ENCODE measurements at regions not wholly inside any gene's neighbourhood (a gene's known extent, or its start where the extent isn't known, plus 50 kb on each side); places are given as distances from the start of the nearest gene placed in this dataset.
A peak's percentile ranks its signal among the peaks of the same experiment; 100 is the strongest.

- no peak for ATAC-seq
- intact Hi-C loops (cut with DNase I): no loop called here
- DNase-seq (ENCODE audit: missing footprints): no peak
Observed at GRCh38 chr18:43543236-43543635, 265.9 kb upstream of the SYT4 start.

DNA sequence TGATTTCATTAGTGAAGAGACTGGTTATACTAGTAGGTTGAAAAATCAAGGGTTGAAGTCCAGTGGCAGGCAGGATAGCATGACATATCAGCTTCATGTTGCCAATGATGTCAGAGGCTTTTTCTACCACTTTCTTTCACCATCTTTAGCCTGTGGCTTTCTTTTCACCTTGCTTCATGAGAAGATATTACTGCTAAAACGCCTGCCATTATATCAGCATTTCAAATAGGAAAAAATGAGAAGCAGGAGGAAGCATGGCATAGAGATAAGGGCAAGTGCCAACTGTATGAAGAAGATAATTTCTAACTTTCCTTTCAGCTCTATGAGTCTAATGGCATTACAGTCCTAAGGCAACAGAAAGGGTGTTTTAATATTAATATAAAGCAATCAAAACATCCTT lies 270.2 kb upstream of the SYT4 start:
- DNase-seq (ENCODE audit: missing footprints) (no peak), ATAC-seq (no peak)
- intact Hi-C loops (cut with DNase I): no loop called here

GRCh38 chr18:43559507-43559906 lies 282.2 kb upstream of the SYT4 start:
- intact Hi-C loops (cut with DNase I): no loop called here
- DNase-seq (ENCODE audit: missing footprints): no peak
- no peak for ATAC-seq

DNA sequence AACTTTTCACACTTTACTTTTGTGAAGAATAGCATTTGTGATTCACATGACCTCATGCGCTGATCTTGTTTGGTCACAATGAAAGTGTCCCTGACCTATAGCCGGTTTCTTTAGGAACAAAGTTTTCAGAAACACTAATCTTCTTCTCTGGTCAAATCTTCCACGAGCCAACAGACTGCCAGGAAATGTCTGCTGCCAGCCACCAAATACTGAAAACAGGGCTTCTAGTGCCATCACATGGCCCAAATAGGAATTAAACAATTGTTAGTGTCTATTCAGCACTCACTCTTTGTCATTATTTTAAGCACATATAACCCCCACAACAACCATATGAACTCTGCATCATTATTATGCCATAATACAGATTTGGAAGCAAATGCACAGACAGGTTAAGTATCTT lies 286.5 kb upstream of the SYT4 start:
- ATAC-seq (no peak), DNase-seq (ENCODE audit: missing footprints) (no peak)
- intact Hi-C loops (cut with DNase I): no loop called here

GRCh38 chr18:43570593-43570992 lies 293.3 kb upstream of the SYT4 start:
- intact Hi-C loops (cut with DNase I): no loop called here
- DNase-seq (ENCODE audit: missing footprints) (no peak), ATAC-seq (no peak)

DNA sequence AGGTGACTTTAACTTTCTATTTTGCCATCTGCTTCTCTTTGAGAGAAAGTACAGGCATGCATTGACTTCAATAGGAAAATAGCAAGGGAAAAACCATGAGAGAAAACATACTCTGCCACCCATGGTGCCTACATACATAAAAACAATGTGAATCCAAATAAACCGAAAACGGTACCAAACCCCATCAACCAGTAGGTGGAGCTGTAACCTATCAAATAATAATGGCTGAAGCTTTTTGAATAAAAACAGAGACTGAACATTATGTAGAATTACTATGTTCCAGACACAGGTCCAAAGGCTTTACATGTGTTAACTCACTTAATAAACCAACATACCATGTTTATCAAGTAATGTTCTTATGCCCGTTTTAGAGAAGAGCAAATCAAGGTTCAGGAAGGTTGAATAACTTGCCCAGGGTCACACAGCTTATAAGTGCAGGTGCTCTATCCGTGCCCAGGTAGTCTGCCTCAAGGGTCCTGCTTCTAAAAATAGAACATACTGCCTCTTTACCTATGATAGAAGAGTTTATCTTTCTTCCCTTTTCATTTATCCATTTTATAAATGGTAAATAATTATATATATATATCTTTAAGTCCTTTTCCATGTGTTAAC lies 293.9 kb upstream of the SYT4 start:
- intact Hi-C loops (cut with DNase I): no loop called here
- ATAC-seq (no peak), DNase-seq (ENCODE audit: missing footprints) (no peak)

- ATAC-seq: no peak
- intact Hi-C loops (cut with DNase I): loop anchor here (1.0 kb wide), 1 partner anchor 16 kb away; no protein-coding TSS in a partner anchor
- no peak for DNase-seq (ENCODE audit: missing footprints)
Observed at GRCh38 chr18:43572163-43572562, 294.9 kb upstream of the SYT4 start.

DNA sequence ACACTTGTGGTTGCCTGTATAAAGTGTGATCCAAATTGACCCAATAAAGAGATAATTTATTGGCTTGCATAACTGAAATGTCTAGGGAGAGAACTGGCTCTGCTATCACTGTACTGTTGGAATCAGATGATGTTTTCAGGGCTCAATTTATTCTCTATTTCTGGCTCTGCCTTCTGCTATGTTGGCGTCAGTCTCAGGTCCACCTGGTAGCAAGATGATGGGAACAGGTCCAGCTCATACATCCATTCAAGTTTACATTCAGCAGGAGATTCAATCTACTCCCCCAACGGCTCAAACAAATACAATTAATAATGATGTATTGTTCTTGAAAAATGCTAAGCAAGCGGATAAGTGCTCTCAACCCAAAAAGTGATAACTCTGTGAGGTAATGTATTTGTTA lies 297.7 kb upstream of the SYT4 start:
- DNase-seq (ENCODE audit: missing footprints) (no peak), ATAC-seq (no peak)
- intact Hi-C loops (cut with DNase I): no loop called here

DNA sequence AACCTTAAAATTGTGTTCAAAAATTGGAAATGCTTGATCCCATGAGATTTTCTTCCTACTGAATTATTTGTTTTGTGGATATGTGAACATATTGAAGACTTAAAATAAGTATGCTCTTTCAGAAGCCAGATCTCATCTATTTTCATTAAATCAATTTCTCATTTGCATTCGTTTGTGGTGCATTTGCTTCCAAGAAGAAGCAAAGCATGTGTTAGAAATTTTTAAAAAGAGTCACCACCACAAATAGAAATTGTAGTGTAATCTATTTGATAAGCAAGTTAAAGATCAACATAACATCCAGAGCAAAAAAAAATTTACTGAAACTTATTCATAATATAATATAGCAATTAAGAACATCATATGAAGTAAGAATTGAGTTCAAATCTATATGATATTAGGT lies 300.9 kb upstream of the SYT4 start:
- DNase-seq (ENCODE audit: missing footprints) (no peak), ATAC-seq (no peak)
- intact Hi-C loops (cut with DNase I): no loop called here

DNA sequence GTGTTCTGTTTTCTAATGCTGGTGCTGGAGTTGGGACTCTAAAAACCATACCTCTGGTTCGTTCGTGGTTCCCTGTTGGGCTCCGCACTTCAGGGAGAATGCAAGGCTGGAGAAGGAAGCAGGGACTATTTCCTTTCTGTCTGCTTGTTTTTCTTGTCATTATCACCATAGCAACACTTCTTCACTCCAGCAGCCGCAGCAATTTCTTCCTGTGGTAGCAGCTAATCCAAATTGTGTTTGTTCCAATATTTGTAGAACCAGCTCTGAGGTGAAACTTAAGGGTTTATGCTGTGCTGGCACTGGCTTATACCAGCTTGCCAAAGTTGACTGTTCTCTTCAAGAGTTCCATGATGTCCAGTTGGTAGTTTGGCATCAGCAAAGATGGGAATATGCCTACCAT lies 301.4 kb upstream of the SYT4 start:
- no peak for DNase-seq (ENCODE audit: missing footprints)
- intact Hi-C loops (cut with DNase I): no loop called here
- ATAC-seq: no peak

GRCh38 chr18:43581936-43582519 lies 304.7 kb upstream of the SYT4 start:
- no peak for ATAC-seq
- DNase-seq (ENCODE audit: missing footprints): no peak
- intact Hi-C loops (cut with DNase I): no loop called here

DNA sequence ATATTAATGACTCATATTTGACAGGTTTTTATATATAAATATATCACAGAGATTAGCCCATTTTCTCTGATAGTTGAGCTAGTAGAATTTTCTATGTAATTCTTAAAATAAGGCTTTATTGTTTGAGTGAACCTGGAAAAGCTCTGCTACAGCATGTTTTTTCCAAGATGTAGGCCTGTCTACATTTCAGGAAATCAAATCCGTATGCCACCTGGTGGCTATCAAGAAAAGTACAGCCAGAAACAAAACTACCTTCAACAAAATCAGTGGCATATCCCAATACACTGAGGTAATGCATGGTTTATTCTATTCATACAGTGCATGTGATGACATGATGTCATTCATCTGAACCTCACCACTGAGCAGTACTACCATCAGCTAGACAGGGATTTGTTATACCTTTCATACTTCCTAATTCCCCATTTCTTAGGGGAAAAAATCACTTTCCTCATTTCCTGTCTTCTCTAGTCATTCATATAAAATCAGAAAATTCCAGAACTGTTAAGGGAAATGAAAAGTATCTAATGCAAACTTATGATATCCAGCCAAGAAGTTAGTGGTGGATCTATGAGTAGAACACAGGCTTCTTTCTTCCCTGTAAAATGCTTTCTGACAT lies 310.4 kb upstream of the SYT4 start:
- ATAC-seq: peak; percentile 60
- DNase-seq (ENCODE audit: missing footprints): no peak
- intact Hi-C loops (cut with DNase I): loop anchor here (1.0 kb wide), 1 partner anchor 15 kb away; no protein-coding TSS in a partner anchor

DNA sequence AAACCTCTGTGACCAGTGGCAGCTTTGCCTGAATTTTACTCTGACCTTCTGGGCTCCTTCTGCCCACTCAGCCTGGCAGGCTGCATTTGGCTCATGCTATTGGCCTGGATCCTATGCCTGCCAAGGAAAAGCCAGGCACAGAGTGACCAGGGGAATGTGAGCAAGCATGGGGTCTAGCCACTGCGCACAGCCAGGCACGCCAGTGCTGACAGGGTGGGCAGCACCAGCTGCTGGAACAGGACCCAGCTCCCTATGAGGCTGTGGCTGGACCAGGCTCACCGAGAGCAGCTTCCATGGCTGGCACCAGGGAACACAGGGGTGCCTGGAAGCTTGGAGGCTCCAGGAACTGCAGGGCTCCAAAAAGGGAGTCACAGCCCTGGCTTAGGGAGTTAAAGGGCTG lies 311.5 kb upstream of the SYT4 start:
- DNase-seq (ENCODE audit: missing footprints) (peak; percentile 49), ATAC-seq (peak; percentile 46)
- intact Hi-C loops (cut with DNase I): loop anchor here (1.0 kb wide), 1 partner anchor 17 kb away; no protein-coding TSS in a partner anchor

DNA sequence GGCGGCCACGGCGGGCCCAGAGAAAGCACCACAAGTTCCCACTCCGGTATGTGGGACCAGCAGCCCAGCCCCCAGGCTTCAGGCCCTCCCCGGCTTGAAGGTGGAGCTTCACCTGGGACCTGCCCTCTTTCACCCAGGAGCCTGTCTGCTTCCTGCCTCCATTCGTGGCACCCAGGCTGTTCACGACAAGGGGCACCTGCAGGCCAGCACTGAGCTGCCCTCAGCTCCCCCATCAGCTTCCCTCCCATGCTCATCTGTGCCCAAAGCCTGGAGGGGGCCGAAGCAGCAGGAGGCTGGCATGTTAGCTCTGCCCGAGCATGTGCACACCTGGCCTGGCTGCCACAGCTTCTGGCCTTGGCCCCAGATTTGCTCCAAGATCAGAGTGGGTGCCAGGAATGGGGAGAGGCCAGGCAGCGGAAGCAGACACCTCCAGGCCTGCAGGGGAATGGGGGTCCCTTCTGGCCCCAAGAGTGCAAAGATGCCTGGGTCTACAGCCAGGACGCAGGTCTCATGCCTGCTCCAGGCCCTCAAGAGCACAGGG lies 312.4 kb upstream of the SYT4 start:
- ATAC-seq: no peak
- DNase-seq (ENCODE audit: missing footprints): peak; percentile 59
- intact Hi-C loops (cut with DNase I): no loop called here

DNA sequence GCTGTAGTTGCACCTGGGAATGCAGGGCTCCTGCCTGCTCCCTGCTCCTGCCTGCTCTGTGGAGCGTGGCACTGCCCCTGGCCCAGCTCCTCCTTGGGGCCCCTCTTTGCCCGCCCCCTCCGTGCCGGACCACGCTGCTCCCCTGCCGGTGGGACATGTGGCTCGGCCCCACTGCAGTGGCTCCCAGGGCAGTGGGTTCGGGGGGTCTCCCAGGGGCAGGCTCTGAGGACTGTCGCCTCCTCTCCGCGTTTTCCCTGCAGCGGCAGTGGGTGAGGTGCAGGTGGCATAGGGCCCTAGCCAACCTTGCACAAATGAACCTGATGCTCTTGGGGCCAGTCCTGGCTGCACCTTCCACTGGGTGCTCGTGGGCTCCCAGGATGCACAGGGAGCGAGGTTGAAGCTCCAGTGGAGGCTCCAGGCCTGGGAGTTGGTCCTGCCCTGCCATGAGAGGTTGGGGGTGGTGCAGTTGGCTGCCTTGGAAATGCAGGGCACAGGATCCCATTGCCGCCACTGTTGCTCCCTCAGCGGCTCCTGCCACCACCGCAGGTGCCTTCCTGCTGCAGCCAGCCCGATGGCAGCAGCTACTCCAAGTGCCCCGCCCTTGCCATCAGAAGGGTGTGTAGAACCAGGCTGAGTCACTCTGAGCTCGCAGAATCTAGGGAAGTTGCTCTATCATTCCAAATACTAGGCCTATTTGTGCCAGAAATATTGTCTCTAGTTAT lies 313.1 kb upstream of the SYT4 start:
- DNase-seq (ENCODE audit: missing footprints): peak; percentile 45
- ATAC-seq: no peak
- intact Hi-C loops (cut with DNase I): no loop called here

DNA sequence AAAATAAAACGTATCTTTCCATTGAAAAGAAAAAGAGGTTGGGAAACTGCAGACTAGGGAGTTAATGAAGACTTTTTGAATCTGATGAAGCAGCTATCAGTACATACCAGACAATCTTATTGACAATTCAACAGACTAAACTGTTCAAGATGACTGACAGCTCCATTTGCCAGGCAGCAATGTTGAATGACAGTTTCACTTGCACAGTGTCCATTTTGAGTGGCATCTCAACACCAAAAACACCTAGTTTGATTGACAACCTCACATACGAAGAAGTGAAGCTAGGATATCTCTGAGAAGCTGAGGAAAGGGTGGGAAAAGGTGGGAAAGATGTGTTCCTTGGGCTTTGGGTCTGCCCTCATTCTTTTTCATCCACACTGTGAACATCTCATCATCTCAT lies 315.0 kb upstream of the SYT4 start:
- intact Hi-C loops (cut with DNase I): no loop called here
- DNase-seq (ENCODE audit: missing footprints): no peak

DNA sequence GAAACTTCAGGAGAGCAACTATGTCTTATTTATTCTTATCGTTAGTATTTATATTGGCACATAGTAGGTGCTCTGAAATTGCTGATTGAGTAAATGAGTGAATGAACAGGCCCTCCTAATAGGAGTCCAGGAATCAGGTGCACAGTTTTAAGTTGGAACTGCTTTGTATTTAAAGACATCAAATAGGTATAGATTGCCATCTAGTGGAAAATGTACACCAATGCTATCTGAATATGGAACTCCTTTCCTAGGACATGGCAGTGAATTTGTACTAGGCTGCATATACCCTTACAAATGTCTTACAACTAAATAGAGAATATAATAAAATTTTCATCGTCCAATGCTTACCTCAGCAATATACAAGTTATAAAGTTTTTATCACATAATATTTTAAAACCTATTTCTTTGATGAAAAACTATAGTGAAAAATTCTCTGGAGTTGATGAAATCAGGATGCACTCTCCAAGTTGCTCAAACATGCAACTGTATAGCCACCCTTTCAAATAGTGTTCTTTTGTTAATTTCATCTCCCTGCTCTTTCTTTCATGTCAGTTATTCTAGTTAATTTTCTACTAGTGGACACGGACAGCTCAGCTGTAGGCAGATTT lies 318.9 kb upstream of the SYT4 start:
- ATAC-seq: no peak
- no peak for DNase-seq (ENCODE audit: missing footprints)
- intact Hi-C loops (cut with DNase I): no loop called here

More for the DNA sequence above, 315.0 kb upstream of the SYT4 start:
- no peak for ATAC-seq

GRCh38 chr18:43601432-43601831 lies 324.1 kb upstream of the SYT4 start:
- intact Hi-C loops (cut with DNase I): no loop called here
- DNase-seq (ENCODE audit: missing footprints) (no peak), ATAC-seq (no peak)

DNA sequence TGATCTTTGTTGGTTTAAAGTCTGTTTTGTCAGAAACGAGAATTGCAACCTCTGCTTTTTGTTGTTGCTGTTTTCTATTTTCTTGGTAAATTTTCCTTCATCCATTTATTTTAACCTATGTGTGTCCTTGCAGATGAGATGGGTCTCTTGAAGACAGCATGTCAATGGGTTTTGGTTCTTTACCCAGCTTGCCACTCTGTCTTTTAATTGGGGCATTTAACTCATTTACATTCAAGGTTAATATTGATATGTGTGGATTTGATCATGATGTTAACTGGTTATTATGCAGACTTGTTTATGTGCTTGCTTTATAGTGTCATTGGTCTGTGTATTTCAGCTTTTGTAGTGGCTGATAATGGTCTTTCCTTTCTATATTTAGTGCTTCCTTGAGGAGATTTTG lies 327.9 kb upstream of the SYT4 start:
- intact Hi-C loops (cut with DNase I): no loop called here
- ATAC-seq: no peak

More for the DNA sequence above, 327.9 kb upstream of the SYT4 start:
- DNase-seq (ENCODE audit: missing footprints): no peak
